Loucy (cell line): ENCODE measurements at regions not wholly inside any gene's neighbourhood (a gene's known extent, or its start where the extent isn't known, plus 50 kb on each side); places are given as distances from the start of the nearest gene placed in this dataset.

Experiments used
- H2AFZ ChIP-seq: fragments of 200-600 bp; sonication (generic); 2 replicates; pipeline ENCODE4 v1.6.0; 2016; ENCODE audit warnings: antibody characterized with exemption, mild to moderate bottlenecking, low read length, moderate library complexity
- H3F3A ChIP-seq: fragments of 200-600 bp; 2 replicates; pipeline ENCODE4 v1.6.0; 2016; ENCODE audit warnings: antibody characterized with exemption, low read depth, mild to moderate bottlenecking
- H3K27me3 ChIP-seq: fragments of 200-600 bp; sonication (generic); 2 replicates; pipeline ENCODE4 v1.6.1; 2014; ENCODE audit warnings: low read length, mild to moderate bottlenecking; ENCODE audit not compliant: insufficient read depth, poor library complexity, severe bottlenecking
- H3K36me3 ChIP-seq: fragments of 200-600 bp; sonication (generic); 2 replicates; pipeline ENCODE4 v1.6.1; 2016; ENCODE audit warnings: low read length; ENCODE audit not compliant: insufficient read depth
- H3K4me1 ChIP-seq: fragments of 200-600 bp; sonication (generic); 2 replicates; pipeline ENCODE4 v1.5.1; 2014; ENCODE audit warnings: low read length, mild to moderate bottlenecking; ENCODE audit not compliant: insufficient read depth, poor library complexity, severe bottlenecking
- H3K4me2 ChIP-seq: fragments of 200-600 bp; sonication (generic); 2 replicates; pipeline ENCODE4 v1.6.0; 2014; ENCODE audit warnings: antibody characterized with exemption, low read length, low read depth, mild to moderate bottlenecking; ENCODE audit not compliant: poor library complexity, severe bottlenecking
- H3K4me3 ChIP-seq: fragments of 200-600 bp; sonication (generic); 2 replicates; pipeline ENCODE4 v1.5.1; 2014; ENCODE audit warnings: low read length, mild to moderate bottlenecking, mixed read lengths; ENCODE audit not compliant: poor library complexity, severe bottlenecking
- H3K79me2 ChIP-seq: fragments of 200-600 bp; sonication (generic); 2 replicates; pipeline ENCODE4 v1.6.1; 2014; ENCODE audit warnings: low read length; ENCODE audit not compliant: insufficient read depth
- H3K9ac ChIP-seq: fragments of 200-600 bp; sonication (generic); 2 replicates; pipeline ENCODE4 v1.6.0; 2014; ENCODE audit warnings: mild to moderate bottlenecking, low read depth, low read length, moderate library complexity; ENCODE audit not compliant: poor library complexity, severe bottlenecking
- H3K9me2 ChIP-seq: fragments of 200-600 bp; sonication (generic); replicated peaks from 2 replicates; pipeline ENCODE4 v1.6.1; 2016; ENCODE audit warnings: low read depth, low read length, mixed read lengths
- H3K9me3 ChIP-seq: fragments of 200-600 bp; sonication (generic); 2 replicates; pipeline ENCODE4 v1.6.1; 2014; ENCODE audit warnings: mild to moderate bottlenecking, antibody characterized with exemption, low read length, low read depth; ENCODE audit not compliant: insufficient read depth
- H4K20me1 ChIP-seq: fragments of 200-600 bp; sonication (generic); 2 replicates; pipeline ENCODE4 v1.6.0; 2014; ENCODE audit warnings: antibody characterized with exemption, low read length, mild to moderate bottlenecking; ENCODE audit not compliant: insufficient read depth, poor library complexity, severe bottlenecking
- EZH2phosphoT487 ChIP-seq: fragments of 200-600 bp; IDR thresholded peaks from 2 replicates; pipeline ENCODE4 v1.6.1; 2018; ENCODE audit warnings: antibody characterized with exemption, mild to moderate bottlenecking, moderate library complexity, borderline replicate concordance
- TF ChIP-seq, protein P1 (sequence below): fragments of 200-600 bp; sonication (generic); conservative IDR thresholded peaks from 2 replicates; pipeline ENCODE4 v1.5.1; 2014; ENCODE audit warnings: mild to moderate bottlenecking, antibody characterized with exemption, low read length

DNA sequence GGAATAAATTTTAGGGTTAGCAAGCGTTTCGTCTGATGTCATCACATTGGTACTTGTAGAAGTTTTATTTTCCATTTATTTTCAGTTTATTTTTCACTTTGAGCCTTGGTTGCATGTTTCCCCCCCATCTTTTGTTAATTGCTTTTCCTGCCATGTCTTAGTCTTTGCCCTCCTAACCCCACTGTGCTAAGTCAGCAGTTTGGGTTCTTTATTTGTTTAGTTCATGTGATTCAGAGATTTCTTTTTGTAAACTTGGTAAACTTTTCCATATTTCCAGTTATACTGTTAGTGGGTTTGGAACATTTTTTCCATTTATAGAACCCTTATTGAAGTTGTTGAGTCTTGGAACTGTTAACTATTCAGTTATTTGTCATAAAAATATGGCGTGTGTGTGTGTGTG lies 252.9 kb upstream of the ANKH start:
- no peaks in the 10 kb centered on the region for H3K36me3 ChIP-seq
- H3K9me3 ChIP-seq, result no peaks in the 10 kb centered on the region
- no peaks in the 10 kb centered on the region for H3K27me3 ChIP-seq
- H3F3A ChIP-seq, result no peaks in the 10 kb centered on the region
- H4K20me1 ChIP-seq, result no peaks in the 10 kb centered on the region
- no peaks in the 10 kb centered on the region for H3K79me2 ChIP-seq
- H3K9ac ChIP-seq, result no peak overlapping the region
- no peaks in the 10 kb centered on the region for H3K4me1 ChIP-seq
- H3K4me3 ChIP-seq, result no peak overlapping the region
- TF ChIP-seq, protein P1, sequence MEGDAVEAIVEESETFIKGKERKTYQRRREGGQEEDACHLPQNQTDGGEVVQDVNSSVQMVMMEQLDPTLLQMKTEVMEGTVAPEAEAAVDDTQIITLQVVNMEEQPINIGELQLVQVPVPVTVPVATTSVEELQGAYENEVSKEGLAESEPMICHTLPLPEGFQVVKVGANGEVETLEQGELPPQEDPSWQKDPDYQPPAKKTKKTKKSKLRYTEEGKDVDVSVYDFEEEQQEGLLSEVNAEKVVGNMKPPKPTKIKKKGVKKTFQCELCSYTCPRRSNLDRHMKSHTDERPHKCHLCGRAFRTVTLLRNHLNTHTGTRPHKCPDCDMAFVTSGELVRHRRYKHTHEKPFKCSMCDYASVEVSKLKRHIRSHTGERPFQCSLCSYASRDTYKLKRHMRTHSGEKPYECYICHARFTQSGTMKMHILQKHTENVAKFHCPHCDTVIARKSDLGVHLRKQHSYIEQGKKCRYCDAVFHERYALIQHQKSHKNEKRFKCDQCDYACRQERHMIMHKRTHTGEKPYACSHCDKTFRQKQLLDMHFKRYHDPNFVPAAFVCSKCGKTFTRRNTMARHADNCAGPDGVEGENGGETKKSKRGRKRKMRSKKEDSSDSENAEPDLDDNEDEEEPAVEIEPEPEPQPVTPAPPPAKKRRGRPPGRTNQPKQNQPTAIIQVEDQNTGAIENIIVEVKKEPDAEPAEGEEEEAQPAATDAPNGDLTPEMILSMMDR, result no peak
- TF ChIP-seq EZH2phosphoT487, result no peak
- no peak overlapping the region for H3K4me2 ChIP-seq
- no peak overlapping the region for H2AFZ ChIP-seq
- no peaks in the 10 kb centered on the region for H3K9me2 ChIP-seq

DNA sequence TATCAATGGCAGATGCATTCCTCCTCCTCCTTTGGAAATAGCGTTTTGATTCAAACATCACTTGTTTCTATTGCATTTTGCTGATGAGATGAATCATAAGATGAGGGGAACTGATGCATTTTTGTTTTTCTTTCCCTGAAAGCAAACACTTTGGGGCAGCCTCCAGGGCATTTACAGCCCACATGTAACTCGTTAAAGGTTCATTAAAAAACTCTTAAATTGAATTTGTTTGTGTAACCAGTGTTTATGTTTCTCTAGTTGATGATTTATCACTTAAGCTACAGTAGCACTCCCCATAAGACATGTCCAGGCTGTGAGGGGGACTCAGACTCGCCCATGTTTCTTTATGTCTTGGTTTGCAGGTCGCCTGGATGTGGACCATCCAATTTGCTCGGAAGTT lies 246.1 kb upstream of the ANKH start:
- Histone ChIP-seq H3K4me2 (no peak overlapping the region), H4K20me1 (no peaks in the 10 kb centered on the region), H3F3A (no peaks in the 10 kb centered on the region)

DNA sequence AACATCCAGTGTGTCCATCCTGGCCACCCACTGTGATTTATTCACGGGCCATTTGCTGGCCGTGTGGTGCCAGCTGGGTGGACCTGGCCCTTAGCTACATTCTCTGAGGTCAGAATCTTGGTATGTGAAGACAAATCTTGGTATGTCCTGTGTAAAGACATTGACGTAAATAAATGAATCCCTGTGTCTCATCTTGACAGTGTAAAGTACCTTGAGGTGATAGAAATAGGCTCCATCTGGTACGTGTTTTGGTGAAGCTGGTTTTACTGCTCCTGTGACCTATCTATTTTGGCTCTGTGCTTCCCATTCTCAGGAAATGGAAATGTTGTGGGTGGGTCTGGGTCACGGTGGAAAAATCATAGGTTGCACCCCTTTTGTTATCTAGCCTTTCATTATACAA lies 245.4 kb upstream of the ANKH start:
- no peaks in the 10 kb centered on the region for H3K79me2 ChIP-seq
- H3F3A ChIP-seq, result no peaks in the 10 kb centered on the region
- no peaks in the 10 kb centered on the region for H3K4me1 ChIP-seq
- H3K36me3 ChIP-seq, result no peaks in the 10 kb centered on the region
- H2AFZ ChIP-seq, result no peak overlapping the region
- no peak overlapping the region for H3K4me3 ChIP-seq
- no peaks in the 10 kb centered on the region for H4K20me1 ChIP-seq
- TF ChIP-seq EZH2phosphoT487, result no peak
- TF ChIP-seq, protein P1, result no peak
- no peak overlapping the region for H3K9ac ChIP-seq
- no peaks in the 10 kb centered on the region for H3K27me3 ChIP-seq
- H3K4me2 ChIP-seq, result no peak overlapping the region
- H3K9me3 ChIP-seq, result no peaks in the 10 kb centered on the region
- no peaks in the 10 kb centered on the region for H3K9me2 ChIP-seq

More for the DNA sequence above, 246.1 kb upstream of the ANKH start:
- H3K27me3 ChIP-seq, result no peaks in the 10 kb centered on the region
- no peaks in the 10 kb centered on the region for H3K79me2 ChIP-seq
- H3K4me3 ChIP-seq, result no peak overlapping the region
- H3K9me2 ChIP-seq, result no peaks in the 10 kb centered on the region
- H3K9me3 ChIP-seq, result no peaks in the 10 kb centered on the region
- H3K36me3 ChIP-seq, result no peaks in the 10 kb centered on the region
- no peaks in the 10 kb centered on the region for H3K4me1 ChIP-seq
- no peak overlapping the region for H3K9ac ChIP-seq
- TF ChIP-seq, protein P1, result no peak
- no peak for TF ChIP-seq EZH2phosphoT487
- no peak overlapping the region for H2AFZ ChIP-seq
